A673 (cell line): ENCODE measurements at regions not wholly inside any gene's neighbourhood (a gene's known extent, or its start where the extent isn't known, plus 50 kb on each side); places are given as distances from the start of the nearest gene placed in this dataset.

ENCODE experiments used
- EZH2 ChIP-seq: fragments of 200-600 bp; sonication (generic); IDR thresholded peaks from 2 replicates; pipeline ENCODE4 v1.6.1; 2017; ENCODE audit warnings: borderline replicate concordance, low read depth, mild to moderate bottlenecking, mixed read lengths, antibody characterized with exemption, low read length; ENCODE audit not compliant: poor library complexity, severe bottlenecking
- TF ChIP-seq, protein P1 (sequence below): fragments of 300-800, 200-600 bp; sonication (generic); conservative IDR thresholded peaks from 2 replicates; pipeline ENCODE4 v1.5.1; 2017; ENCODE audit warnings: low read depth, mild to moderate bottlenecking, antibody characterized with exemption, low read length, moderate library complexity, mixed read lengths

DNA sequence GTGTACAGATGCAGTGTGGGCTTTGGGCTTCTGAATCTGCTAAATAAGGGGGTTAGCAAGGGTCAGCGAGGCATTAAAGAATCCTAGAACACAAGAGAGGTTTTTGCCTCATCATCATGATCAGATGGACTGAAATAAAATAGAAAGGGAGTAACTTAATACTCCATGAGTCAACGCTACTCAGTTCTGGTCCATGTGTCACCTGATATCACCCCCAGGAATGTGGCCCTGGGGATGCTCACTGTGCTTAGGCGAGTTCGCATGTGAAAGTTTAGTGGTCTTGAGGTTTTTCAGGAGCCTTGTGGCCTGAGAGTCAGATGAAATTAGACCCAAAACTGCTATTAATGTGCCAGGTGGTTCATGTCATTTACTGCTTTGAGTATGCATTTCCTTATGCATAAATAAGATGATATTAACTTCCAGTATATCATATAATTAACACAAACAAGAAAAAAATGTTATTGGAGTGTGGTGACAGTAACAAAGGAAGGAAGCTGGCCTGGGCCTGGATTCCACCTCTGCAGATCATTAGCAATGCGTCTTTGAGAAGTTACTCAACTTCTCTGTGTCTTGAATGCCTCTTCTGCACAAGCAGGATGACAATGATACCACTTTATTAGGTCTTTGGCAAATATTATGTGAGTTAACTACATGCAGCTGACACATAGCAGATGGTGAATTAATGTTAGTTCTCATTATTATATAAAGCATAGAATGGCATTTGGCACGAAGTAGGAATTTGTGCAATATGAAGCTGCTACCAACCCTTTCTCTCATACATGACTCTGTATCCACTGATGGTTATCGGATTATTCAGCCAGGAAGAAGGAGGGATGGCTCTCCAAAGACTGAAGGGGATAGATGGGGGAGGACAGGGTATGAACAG is 1272.6 kb downstream of the AACS start:
- TF ChIP-seq, protein P1, sequence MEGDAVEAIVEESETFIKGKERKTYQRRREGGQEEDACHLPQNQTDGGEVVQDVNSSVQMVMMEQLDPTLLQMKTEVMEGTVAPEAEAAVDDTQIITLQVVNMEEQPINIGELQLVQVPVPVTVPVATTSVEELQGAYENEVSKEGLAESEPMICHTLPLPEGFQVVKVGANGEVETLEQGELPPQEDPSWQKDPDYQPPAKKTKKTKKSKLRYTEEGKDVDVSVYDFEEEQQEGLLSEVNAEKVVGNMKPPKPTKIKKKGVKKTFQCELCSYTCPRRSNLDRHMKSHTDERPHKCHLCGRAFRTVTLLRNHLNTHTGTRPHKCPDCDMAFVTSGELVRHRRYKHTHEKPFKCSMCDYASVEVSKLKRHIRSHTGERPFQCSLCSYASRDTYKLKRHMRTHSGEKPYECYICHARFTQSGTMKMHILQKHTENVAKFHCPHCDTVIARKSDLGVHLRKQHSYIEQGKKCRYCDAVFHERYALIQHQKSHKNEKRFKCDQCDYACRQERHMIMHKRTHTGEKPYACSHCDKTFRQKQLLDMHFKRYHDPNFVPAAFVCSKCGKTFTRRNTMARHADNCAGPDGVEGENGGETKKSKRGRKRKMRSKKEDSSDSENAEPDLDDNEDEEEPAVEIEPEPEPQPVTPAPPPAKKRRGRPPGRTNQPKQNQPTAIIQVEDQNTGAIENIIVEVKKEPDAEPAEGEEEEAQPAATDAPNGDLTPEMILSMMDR, result no peak
- no peak for TF ChIP-seq EZH2
